GM10266 (cell line): ENCODE measurements at regions not wholly inside any gene's neighbourhood (a gene's known extent, or its start where the extent isn't known, plus 50 kb on each side); places are given as distances from the start of the nearest gene placed in this dataset.
"Not testable (repeated sequence)": the region's sequence is repeated elsewhere in the genome, so short reads cannot be mapped to it uniquely, and the experiment has no call there.

ENCODE experiments used
- DNase-seq: peaks from one replicate; pipeline ENCODE4 v3.0.0; 2012; ENCODE audit errors: extremely low spot score
- CTCF ChIP-seq: IDR thresholded peaks from 2 replicates; pipeline ENCODE4 v1.5.1; 2012; ENCODE audit warnings: mild to moderate bottlenecking, low read depth; ENCODE audit not compliant: control insufficient read depth, insufficient read depth; ENCODE audit errors: missing control alignments

- DNase-seq, result not testable (repeated sequence)
Observed at GRCh38 chrX:99988532-99988931, 421.5 kb downstream of the PCDH19 start.

GRCh38 chrX:99973572-99974226 is 436.4 kb downstream of the PCDH19 start:
- DNase-seq, result no peak
- TF ChIP-seq CTCF, result no peak

GRCh38 chrX:99939883-99940232 is 470.2 kb downstream of the PCDH19 start:
- no peak for DNase-seq
- TF ChIP-seq CTCF, result no peak

DNA sequence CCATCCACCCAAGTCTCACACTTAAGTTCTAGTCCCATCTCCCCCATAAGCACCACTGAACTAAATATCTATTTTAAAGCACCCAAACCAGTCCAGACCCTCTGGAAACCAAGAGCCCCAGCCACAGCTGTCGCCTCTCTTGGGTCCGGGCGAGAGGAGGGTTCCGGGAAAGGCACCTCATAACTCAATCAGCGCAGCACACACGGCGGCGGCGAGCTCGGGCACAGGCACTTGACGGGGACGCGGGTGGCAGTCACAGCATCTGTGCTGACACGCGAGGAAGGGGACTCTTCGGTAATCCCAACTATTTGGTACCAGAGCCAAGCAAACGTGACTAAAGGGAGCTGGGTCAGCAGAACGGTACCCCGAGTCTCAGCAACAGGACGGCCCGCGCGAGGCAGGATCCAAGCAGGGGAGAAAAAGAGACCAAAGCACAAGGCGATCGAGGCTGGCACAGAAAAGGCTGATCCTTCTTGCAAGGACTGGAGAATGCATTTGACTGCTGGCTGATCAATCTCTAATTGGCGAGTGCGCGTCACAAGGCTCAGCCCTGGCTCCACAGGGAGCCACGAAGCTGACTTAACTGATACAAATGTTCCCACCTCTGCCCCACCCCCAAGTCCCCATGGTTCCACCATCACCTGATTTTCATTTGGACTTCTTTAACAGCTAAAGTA is 470.7 kb downstream of the PCDH19 start:
- DNase-seq, result not testable (repeated sequence)

DNA sequence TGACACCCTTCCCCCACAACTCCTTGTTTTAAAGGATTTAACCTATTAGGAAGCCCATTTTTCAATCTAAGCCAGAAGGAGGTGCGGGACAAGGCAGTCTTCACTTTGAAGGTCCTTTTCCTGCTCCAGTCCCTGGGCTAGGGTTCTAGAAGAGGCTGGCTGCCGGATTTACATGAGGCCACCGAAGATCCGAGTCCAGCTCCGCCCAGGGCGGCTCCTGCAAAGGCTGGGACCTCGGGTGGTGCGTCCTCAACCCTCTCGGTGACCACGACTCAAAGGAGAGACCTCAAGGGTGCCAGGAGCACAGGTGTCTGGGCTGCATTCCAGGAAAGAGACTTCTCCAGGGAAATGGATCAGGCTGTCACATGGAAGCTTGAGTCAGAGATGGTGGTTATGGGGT is 471.6 kb downstream of the PCDH19 start:
- no peak for DNase-seq
- no peak for TF ChIP-seq CTCF

- DNase-seq, result no peak
- TF ChIP-seq CTCF, result no peak
Observed at GRCh38 chrX:99933865-99934264, 476.2 kb downstream of the PCDH19 start.

- no peak for DNase-seq
- TF ChIP-seq CTCF, result no peak
Observed at GRCh38 chrX:99914635-99915034, 495.4 kb downstream of the PCDH19 start.

DNA sequence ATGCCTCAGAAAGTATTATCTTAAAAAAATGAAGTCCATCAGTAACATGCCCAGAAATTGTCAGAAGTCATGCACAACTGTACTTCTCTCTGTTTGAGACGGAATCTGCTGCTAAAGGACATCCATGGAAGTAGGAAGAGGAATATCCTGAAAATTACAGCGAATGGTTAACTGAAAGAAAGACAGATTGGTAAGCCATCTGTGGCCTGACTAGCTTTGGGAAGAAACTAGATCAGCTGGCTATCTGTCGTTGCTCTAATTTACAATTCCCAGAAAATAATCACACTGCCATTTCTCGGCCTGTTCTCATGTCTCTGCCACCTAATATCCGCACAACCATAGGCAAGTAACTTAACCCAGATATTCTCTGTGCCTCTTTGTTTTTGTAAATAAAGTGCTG is 496.5 kb downstream of the PCDH19 start:
- DNase-seq, result no peak
- no peak for TF ChIP-seq CTCF
